Urinary bladder (tissue), 4 donors: ENCODE measurements at regions not wholly inside any gene's neighbourhood (a gene's known extent, or its start where the extent isn't known, plus 50 kb on each side); places are given as distances from the start of the nearest gene placed in this dataset. TPM values are rescaled to one million over a fixed set of nuclear protein-coding genes. Genes with fewer than 3 reads are reported as not detected.

Experiments
- DNase-seq: peaks from one replicate; pipeline ENCODE4 v3.0.0-alpha.2; 2015; ENCODE audit errors: extremely low spot score
- H3K27ac ChIP-seq: one replicate; pipeline ENCODE4 v1.5.1; 2013; ENCODE audit warnings: low read depth, mild to moderate bottlenecking, moderate library complexity
- H3K36me3 ChIP-seq: one replicate; pipeline ENCODE4 v1.6.1; 2013; ENCODE audit warnings: mild to moderate bottlenecking, moderate library complexity; ENCODE audit not compliant: insufficient read depth
- H3K4me1 ChIP-seq: one replicate; pipeline ENCODE4 v1.6.1; 2013; ENCODE audit warnings: mild to moderate bottlenecking, moderate library complexity; ENCODE audit not compliant: insufficient read depth
- H3K4me3 ChIP-seq: one replicate; pipeline ENCODE4 v1.5.1; 2013; ENCODE audit warnings: low read depth, low read length
- WGBS: extraction: QIAGEN DNeasy Blood & Tissue Kit; methylation state at CpG from one replicate; pipeline ENCODE4 v1.1.7; 2013; 5-methylcytosine and 5-hydroxymethylcytosine counted together
- small RNA-seq: library from RNA; depleted of rRNA; stranded (forward); fragments of <200 nt; gene quantifications from one replicate; pipeline ENCODE3, GENCODE V24; 2014
- donor health status: healthy with polysubstance abuse.
- donor health status: healthy.

- WGBS = 25% methylated on average over 3 of the region's 3 CpGs
- DNase-seq = no peak
- no peak overlapping the region for H3K27ac ChIP-seq
- H3K4me1 ChIP-seq = no peaks in the 10 kb centered on the region
- H3K36me3 ChIP-seq = no peaks in the 10 kb centered on the region
- H3K4me3 ChIP-seq = no peak overlapping the region
Measured at GRCh38 chr10:123606955-123607354, 59.2 kb upstream of the GPR26 start.

GRCh38 chr10:123607386-123607785, 58.8 kb upstream of the GPR26 start:
- Histone ChIP-seq H3K36me3 (no peaks in the 10 kb centered on the region), H3K4me1 (no peaks in the 10 kb centered on the region), H3K27ac (no peak overlapping the region), H3K4me3 (no peak overlapping the region)
- DNase-seq = no peak
- 7% methylated on average over 1 of the region's 1 CpG for WGBS

GRCh38 chr10:123608047-123608446, 58.1 kb upstream of the GPR26 start:
- no peak overlapping the region for H3K4me3 ChIP-seq
- no peak for DNase-seq
- no peaks in the 10 kb centered on the region for H3K36me3 ChIP-seq
- no peak overlapping the region for H3K27ac ChIP-seq
- 45% methylated on average over 3 of the region's 3 CpGs for WGBS
- H3K4me1 ChIP-seq = no peaks in the 10 kb centered on the region

- WGBS = 80% methylated on average over 3 of the region's 3 CpGs
- no peak overlapping the region for H3K27ac ChIP-seq
- no peaks in the 10 kb centered on the region for H3K4me1 ChIP-seq
- H3K4me3 ChIP-seq = no peak overlapping the region
- DNase-seq = no peak
- no peaks in the 10 kb centered on the region for H3K36me3 ChIP-seq
Measured at GRCh38 chr10:123611243-123611642, 54.9 kb upstream of the GPR26 start.

GRCh38 chr10:123611876-123612275, 54.3 kb upstream of the GPR26 start:
- Histone ChIP-seq H3K4me1 (no peaks in the 10 kb centered on the region), H3K27ac (no peak overlapping the region), H3K4me3 (no peak overlapping the region), H3K36me3 (no peaks in the 10 kb centered on the region)
- WGBS = 64% methylated on average over 3 of the region's 3 CpGs
- no peak for DNase-seq

GRCh38 chr10:123613346-123613850, 52.8 kb upstream of the GPR26 start:
- no peaks in the 10 kb centered on the region for H3K36me3 ChIP-seq
- DNase-seq = no peak
- H3K27ac ChIP-seq = no peak overlapping the region
- 78% methylated on average over 7 of the region's 7 CpGs for WGBS
- no peak overlapping the region for H3K4me3 ChIP-seq
- no peaks in the 10 kb centered on the region for H3K4me1 ChIP-seq

GRCh38 chr10:123614888-123615287, 51.3 kb upstream of the GPR26 start:
- peak; percentile 32 for DNase-seq
- H3K4me1 ChIP-seq = no peaks in the 10 kb centered on the region
- no peak overlapping the region for H3K4me3 ChIP-seq
- 12% methylated on average over 12 of the region's 12 CpGs for WGBS
- H3K27ac ChIP-seq = no peak overlapping the region
- H3K36me3 ChIP-seq = no peaks in the 10 kb centered on the region

Small RNA genes in the stretch of these regions (small RNA-seq; reads per million reads assigned to genes)
- not detected for gene AL160290.3
